ENCODE measurements at regions not wholly inside any gene's neighbourhood (a gene's known extent, or its start where the extent isn't known, plus 50 kb on each side); places are given as distances from the start of the nearest gene placed in this dataset.

DNA sequence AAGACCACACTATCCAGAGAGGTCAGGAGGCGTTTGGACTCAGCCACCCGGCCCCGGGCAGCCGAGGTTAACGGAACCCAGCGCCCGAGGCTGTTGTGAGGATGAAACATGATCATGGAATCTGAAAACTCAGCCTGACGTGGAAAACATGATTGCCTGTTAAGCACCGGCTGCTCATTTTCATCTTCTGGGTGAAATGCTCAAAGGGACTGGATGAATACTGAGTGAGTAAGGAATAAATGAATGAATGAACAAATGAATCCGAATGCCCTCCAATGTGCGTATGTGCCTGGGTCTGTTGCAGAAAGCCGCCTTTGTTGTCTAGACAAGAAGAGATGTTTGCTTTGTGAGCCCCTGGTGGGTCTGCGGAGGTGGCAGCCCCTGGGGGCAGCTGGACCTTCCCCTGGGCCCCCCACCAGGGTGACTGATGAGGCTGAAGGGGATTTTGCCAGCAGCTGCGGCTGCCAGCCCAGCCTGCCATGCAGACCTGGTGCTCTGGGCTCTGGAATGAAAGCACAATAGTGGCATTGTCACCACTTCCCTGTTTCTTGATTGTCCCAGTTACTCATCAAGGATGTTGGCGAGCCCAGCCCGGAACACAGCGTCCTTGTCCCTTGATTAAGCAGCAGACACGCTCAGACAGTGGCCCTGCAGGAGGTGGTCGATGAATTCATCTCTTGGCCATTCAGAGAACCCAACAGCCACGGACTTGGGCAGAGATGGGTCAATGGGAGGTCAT lies 211.1 kb downstream of the ANKRD60 start:
- peaks cover 4% of the 10 kb centered on the region for H3K9me3 Mint-ChIP-seq
- TF ChIP-seq, protein P1, sequence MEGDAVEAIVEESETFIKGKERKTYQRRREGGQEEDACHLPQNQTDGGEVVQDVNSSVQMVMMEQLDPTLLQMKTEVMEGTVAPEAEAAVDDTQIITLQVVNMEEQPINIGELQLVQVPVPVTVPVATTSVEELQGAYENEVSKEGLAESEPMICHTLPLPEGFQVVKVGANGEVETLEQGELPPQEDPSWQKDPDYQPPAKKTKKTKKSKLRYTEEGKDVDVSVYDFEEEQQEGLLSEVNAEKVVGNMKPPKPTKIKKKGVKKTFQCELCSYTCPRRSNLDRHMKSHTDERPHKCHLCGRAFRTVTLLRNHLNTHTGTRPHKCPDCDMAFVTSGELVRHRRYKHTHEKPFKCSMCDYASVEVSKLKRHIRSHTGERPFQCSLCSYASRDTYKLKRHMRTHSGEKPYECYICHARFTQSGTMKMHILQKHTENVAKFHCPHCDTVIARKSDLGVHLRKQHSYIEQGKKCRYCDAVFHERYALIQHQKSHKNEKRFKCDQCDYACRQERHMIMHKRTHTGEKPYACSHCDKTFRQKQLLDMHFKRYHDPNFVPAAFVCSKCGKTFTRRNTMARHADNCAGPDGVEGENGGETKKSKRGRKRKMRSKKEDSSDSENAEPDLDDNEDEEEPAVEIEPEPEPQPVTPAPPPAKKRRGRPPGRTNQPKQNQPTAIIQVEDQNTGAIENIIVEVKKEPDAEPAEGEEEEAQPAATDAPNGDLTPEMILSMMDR (IDR thresholded peaks at IDR 0.05; ENCODE audit: unreplicated experiment in 3 of 3), result no peak
- no peaks in the 10 kb centered on the region for H3K27me3 Mint-ChIP-seq (ENCODE audit: low read depth)
- no peak overlapping the region for H3K4me3 Mint-ChIP-seq
- H3K27ac Mint-ChIP-seq, result peak overlapping the region in 1 of 3 experiments; percentile 12
- H3K36me3 Mint-ChIP-seq (ENCODE audit: low read depth), result peaks cover 3% of the 10 kb centered on the region
- H3K4me1 Mint-ChIP-seq, result peaks cover 23% of the 10 kb centered on the region

DNA sequence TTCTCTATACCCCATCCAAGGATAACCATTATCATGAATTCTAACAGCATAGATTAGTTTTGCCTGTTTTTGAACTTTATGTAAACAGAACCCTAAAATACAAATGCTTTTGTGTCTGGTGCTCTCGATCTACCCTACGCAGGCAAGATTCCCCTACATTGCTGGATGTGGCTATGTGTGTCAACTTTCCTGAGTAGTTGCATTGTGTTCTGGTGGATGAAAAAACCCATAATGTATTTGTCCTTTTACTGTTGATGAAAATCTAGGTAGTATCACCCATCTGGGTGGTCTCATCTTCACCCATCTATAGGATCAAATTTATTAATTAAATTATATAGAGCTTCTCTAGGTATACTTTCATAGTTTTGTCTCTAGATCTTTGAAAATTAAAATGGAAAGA lies 211.7 kb downstream of the ANKRD60 start:
- H3K27ac Mint-ChIP-seq, result peak overlapping the region in 1 of 3 experiments; percentile 12

GRCh38 chr20:58014628-58015315 lies 213.7 kb downstream of the ANKRD60 start:
- Mint-ChIP-seq H3K4me3 (no peak overlapping the region), H3K27me3 (ENCODE audit: low read depth) (peaks cover 6% of the 10 kb centered on the region), H3K36me3 (ENCODE audit: low read depth) (peaks cover 3% of the 10 kb centered on the region), H3K9me3 (peaks cover 4% of the 10 kb centered on the region), H3K27ac (no peak overlapping the region), H3K4me1 (peaks cover 17% of the 10 kb centered on the region)
- TF ChIP-seq, protein P1 (IDR thresholded peaks at IDR 0.05; ENCODE audit: unreplicated experiment in 3 of 3), result no peak

More for the DNA sequence above, 211.7 kb downstream of the ANKRD60 start:
- Mint-ChIP-seq H3K9me3 (peaks cover 4% of the 10 kb centered on the region), H3K36me3 (ENCODE audit: low read depth) (peaks cover 3% of the 10 kb centered on the region), H3K4me1 (peaks cover 24% of the 10 kb centered on the region), H3K4me3 (no peak overlapping the region), H3K27me3 (ENCODE audit: low read depth) (peaks cover 4% of the 10 kb centered on the region)
- TF ChIP-seq, protein P1 (IDR thresholded peaks at IDR 0.05; ENCODE audit: unreplicated experiment in 3 of 3), result no peak

DNA sequence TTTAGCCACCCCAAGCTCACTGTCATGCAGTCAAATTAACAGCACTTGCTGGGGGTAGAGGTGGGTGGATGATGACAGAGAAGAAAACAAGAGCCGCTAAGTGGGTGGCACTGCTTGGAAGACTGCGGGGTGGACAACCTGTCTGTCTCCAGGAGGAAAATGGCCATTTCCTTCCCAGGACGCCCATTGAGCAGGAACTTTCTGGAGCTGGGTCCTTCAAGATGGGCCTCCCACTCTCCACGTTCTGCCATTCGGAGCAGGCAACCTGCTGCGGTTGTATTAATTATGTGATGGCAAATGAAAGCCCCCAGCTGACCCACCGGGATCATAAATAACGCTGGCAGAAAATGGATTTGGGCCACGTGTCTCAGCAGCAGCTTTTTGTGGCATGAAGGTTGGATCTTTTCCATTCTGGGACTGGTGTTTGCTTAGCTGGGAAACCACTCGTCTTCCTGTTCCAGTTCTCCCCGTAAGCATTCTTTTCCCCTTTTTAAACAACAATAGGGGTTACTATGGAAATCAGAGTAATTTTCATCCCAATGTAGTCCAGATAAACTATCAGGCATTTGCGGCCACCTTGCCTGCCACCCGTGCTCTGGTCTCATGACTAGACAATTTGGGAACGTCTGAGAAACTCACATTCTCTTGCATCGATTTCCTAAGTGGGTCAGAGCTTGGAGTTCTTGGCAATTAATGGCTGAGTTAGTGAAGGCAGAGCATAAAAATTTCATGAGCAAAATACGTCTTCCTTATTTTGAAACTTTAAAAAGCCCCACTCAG lies 215.5 kb downstream of the ANKRD60 start:
- Mint-ChIP-seq H3K27ac (no peak overlapping the region), H3K27me3 (ENCODE audit: low read depth) (peaks cover 17% of the 10 kb centered on the region), H3K4me1 (peaks cover 26% of the 10 kb centered on the region), H3K36me3 (ENCODE audit: low read depth) (peaks cover 3% of the 10 kb centered on the region), H3K4me3 (no peak overlapping the region), H3K9me3 (peaks cover 4% of the 10 kb centered on the region)
- TF ChIP-seq, protein P1 (IDR thresholded peaks at IDR 0.05; ENCODE audit: unreplicated experiment in 3 of 3), result no peak

GRCh38 chr20:58011947-58012610 lies 216.4 kb downstream of the ANKRD60 start:
- H3K36me3 Mint-ChIP-seq (ENCODE audit: low read depth), result peaks cover 3% of the 10 kb centered on the region
- peaks cover 4% of the 10 kb centered on the region for H3K9me3 Mint-ChIP-seq
- TF ChIP-seq, protein P1 (IDR thresholded peaks at IDR 0.05; ENCODE audit: unreplicated experiment in 3 of 3), result no peak
- H3K27ac Mint-ChIP-seq, result no peak overlapping the region
- H3K4me1 Mint-ChIP-seq, result peaks cover 21% of the 10 kb centered on the region
- peaks cover 17% of the 10 kb centered on the region for H3K27me3 Mint-ChIP-seq (ENCODE audit: low read depth)
- H3K4me3 Mint-ChIP-seq, result no peak overlapping the region
